ENCODE measurements at regions not wholly inside any gene's neighbourhood (a gene's known extent, or its start where the extent isn't known, plus 50 kb on each side); places are given as distances from the start of the nearest gene placed in this dataset.

GRCh38 chr2:106982350-106982749 is 96.4 kb upstream of the ST6GAL2 start:
- TF ChIP-seq TEAD4 (CRISPR knock-in tag; IDR thresholded peaks at IDR 0.05) (no peak), NR2C2 (CRISPR knock-in tag; IDR thresholded peaks at IDR 0.05) (no peak), E2F5 (CRISPR knock-in tag; IDR thresholded peaks at IDR 0.05) (no peak), CTCF (IDR thresholded peaks at IDR 0.05) (no peak), ZBTB43 (CRISPR knock-in tag; IDR thresholded peaks at IDR 0.05) (no peak), CBFB (CRISPR knock-in tag; IDR thresholded peaks at IDR 0.05; ENCODE audit: low read depth) (no peak)
